Activated CD4-positive, alpha-beta T cell treated with anti-CD3 and anti-CD28 coated beads for 36 hours (primary cell): ENCODE measurements at regions not wholly inside any gene's neighbourhood (a gene's known extent, or its start where the extent isn't known, plus 50 kb on each side); places are given as distances from the start of the nearest gene placed in this dataset.

Source experiments
- ATAC-seq: fragments of 200-7000 bp; cut with Tn5 transposase; one replicate; pipeline ENCODE4 v1.10.0; 2021; ENCODE audit warnings: mild to moderate bottlenecking, moderate library complexity
- CTCF ChIA-PET: fragments of 350-600 bp; sonication (Branson Sonifier 250); formaldehyde crosslinking; loops from one replicate; lab custom pipeline; 2021; ENCODE audit warnings: antibody characterized with exemption; lab: Charles Lee
- POLR2A ChIA-PET: fragments of 350-600 bp; sonication (Branson Sonifier 250); formaldehyde crosslinking; loops from one replicate; lab custom pipeline; 2021; ENCODE audit warnings: antibody characterized with exemption, inconsistent platforms; lab: Charles Lee
- DNase-seq: peaks from one replicate; pipeline ENCODE4 v3.0.0-alpha.2; 2020
- H3K27ac Mint-ChIP-seq: one replicate; pipeline ENCODE4 v1.8.0; 2021; ENCODE audit warnings: mixed read lengths
- H3K27me3 Mint-ChIP-seq: one replicate; pipeline ENCODE4 v1.8.0; 2021; ENCODE audit warnings: mixed read lengths
- H3K36me3 Mint-ChIP-seq: one replicate; pipeline ENCODE4 v1.8.0; 2021; ENCODE audit warnings: low read depth, mixed read lengths
- H3K4me1 Mint-ChIP-seq: one replicate; pipeline ENCODE4 v1.8.0; 2021; ENCODE audit warnings: mixed read lengths
- H3K4me3 Mint-ChIP-seq: one replicate; pipeline ENCODE4 v1.8.0; 2021; ENCODE audit warnings: mild to moderate bottlenecking, moderate library complexity, mixed read lengths
- H3K9me3 Mint-ChIP-seq: one replicate; pipeline ENCODE4 v1.8.0; 2021; ENCODE audit warnings: low read depth, mixed read lengths
- intact Hi-C, 2 experiments: fragments of 100-400 bp; cut with DNase I in 1 of 2; cut with micrococcal nuclease in 1 of 2; formaldehyde crosslinking; loops; one replicate each; pipeline versions ENCODE4 v1.14.2 to v1.15.1; 2022 to 2024; cut with DNase I, micrococcal nuclease

DNA sequence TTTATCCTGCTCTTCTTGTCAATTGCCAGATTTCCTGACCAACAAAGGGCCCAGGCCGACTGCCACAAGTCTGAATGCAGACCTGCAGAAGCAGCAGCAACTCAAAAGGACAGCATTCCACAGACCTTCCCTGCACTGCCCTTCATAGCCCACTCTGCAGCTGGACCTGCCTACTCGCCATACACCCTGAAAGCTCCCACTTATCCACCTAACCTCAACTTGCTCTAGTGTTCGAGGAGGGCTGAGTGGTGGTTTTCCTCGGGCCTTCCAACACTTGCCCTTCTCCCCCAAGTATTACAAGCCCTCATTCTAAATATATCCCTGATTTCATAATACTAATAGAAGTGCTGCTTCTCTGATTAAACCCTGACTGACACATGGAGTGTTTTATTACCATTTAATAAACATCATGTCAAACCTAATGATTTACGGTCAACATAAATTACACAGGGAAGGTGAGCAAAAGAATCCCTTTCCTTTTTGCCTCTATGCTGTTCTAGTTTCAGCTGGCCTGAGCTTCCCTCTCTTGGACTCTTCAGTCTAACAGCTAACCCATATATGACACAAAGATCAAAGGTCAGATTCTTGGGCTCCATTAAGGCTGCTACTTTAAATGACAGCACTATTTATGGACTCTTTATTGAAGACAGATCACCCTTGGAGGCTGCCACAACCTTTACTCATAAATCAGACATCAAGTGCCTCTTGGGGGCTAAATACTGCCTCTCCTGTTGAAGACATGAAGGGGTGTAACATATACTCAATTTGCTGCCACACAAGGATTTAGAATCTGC is 1546.9 kb upstream of the TMEM132C start:
- Mint-ChIP-seq H3K9me3 (peaks cover 17% of the 10 kb centered on the region), H3K27ac (no peak overlapping the region), H3K4me1 (no peaks in the 10 kb centered on the region), H3K36me3 (peaks cover 4% of the 10 kb centered on the region), H3K4me3 (no peak overlapping the region), H3K27me3 (peaks cover 7% of the 10 kb centered on the region)
- ATAC-seq (no peak), DNase-seq (no peak)
- ChIA-PET POLR2A (no interaction called here), CTCF (no interaction called here)
- intact Hi-C loops, result no loop called here

DNA sequence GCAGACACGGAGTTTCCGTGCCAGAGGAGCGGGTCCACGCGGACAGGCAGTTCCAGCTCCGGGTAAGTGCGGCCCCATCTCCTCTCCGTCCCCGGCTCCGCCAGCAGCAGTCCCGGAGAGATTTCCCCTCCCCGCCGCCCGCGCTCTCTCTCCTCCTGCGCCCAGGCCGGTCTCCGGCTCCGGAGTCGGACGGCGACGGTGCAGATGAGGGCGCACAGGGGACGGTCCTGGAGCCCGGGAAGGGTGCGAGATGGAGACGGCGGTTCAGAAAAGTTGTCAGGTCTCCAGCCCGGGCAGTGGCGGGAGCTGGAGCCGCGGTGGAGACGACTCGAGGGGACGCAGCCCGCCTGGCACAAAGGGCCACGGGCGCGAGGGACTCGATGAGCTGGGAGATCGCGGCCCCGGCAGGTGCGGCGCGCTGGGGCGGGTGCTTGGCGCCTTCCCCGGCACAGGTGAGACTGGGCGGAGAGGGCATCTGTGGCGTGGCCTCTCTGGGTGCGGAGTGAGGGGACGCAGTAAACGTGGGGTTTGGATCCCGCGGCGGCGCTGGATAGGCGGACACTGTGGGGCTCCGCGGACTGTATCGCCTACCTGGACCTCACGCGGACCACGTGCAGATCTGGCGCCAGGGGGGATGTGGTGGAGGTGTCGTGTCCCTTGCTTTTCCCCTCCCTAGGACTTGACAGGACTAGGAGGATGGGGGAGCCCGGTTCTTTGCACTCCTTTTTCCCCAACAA is 1540.3 kb upstream of the TMEM132C start:
- intact Hi-C loops, result no loop called here
- H3K36me3 Mint-ChIP-seq, result no peaks in the 10 kb centered on the region
- peaks cover 34% of the 10 kb centered on the region for H3K27me3 Mint-ChIP-seq
- ATAC-seq (no peak), DNase-seq (no peak)
- H3K4me3 Mint-ChIP-seq, result no peak overlapping the region
- no peak overlapping the region for H3K27ac Mint-ChIP-seq
- no peaks in the 10 kb centered on the region for H3K4me1 Mint-ChIP-seq
- CTCF ChIA-PET, result interaction anchor here (0.6 kb wide), 1 partner anchor 243 kb away, joined by 3 read pairs; no protein-coding TSS in a partner anchor
- POLR2A ChIA-PET, result interaction anchor here (0.7 to 0.9 kb wide), 2 partner anchors 14 to 312 kb away, joined by 3 read pairs; no protein-coding TSS in a partner anchor
- H3K9me3 Mint-ChIP-seq, result peaks cover 9% of the 10 kb centered on the region

DNA sequence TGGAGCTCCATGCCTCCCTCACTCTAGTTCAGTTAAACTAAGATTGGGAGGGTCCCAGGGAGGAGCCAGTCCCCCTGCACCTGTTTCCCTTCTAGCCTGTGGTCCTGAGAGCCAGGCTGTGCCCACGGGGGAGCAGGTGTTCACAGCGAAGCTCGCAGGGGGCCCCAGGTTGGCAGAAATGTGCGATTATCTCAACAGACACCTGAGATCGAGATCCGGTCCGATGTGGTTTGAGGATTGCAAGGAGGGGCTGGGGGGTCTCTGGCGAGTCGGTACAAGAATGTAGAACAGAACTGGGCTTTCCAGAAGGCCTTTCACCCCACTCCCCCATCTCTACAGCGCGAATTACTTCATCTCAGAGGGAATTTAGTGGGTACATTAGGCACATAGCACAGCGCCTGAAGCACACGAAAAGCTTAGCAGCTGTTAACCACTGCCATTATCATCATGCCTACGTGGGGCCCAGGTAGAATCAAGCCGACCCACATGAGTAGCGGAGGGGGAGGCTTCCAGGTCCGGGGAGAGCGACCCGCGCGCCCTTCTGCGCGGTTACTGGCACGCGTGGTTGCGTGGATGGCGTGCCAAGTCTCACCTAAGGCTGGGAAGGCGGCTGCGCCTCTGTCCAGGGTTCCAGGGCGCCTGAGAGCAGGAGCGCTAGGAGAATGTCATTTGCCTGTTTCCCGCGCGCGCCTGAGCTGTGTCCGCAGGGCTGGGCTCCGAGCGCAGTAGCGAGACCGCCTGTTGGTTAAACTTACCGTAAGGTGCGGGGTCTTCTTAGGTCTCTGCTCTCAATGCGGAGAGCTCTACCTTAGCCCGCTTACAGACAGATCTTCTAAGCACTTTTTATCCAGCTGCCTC is 1539.5 kb upstream of the TMEM132C start:
- ChIA-PET POLR2A (interaction anchor here (0.9 kb wide), 1 partner anchor 15 kb away, joined by 3 read pairs; no protein-coding TSS in a partner anchor), CTCF (interaction anchor here (0.6 kb wide), 1 partner anchor 244 kb away, joined by 3 read pairs; no protein-coding TSS in a partner anchor)
- no peak for DNase-seq
- no peak overlapping the region for H3K4me3 Mint-ChIP-seq
- H3K36me3 Mint-ChIP-seq, result no peaks in the 10 kb centered on the region
- peaks cover 9% of the 10 kb centered on the region for H3K9me3 Mint-ChIP-seq
- ATAC-seq, result no peak
- H3K4me1 Mint-ChIP-seq, result no peaks in the 10 kb centered on the region
- no peak overlapping the region for H3K27ac Mint-ChIP-seq
- intact Hi-C loops, result no loop called here
- peaks cover 34% of the 10 kb centered on the region for H3K27me3 Mint-ChIP-seq

DNA sequence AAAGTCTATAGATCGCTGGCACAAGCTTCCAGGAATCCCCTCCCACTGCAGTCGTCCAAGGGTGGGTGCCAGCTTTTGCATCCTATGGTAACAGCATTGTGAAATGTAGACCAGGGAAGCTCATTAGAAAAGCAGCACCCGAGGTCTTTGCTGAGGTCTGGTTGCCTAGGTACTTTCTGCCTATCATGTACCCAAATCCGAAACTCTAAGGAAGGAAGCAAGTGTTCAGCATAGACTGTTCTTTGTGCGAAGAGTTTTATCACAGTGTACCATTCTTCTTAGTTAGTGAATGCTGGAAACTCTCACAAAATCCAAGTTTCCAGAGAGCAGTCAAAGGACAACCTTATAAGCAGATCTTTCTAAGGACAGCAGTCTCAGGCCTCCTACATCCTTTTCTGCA is 1532.7 kb upstream of the TMEM132C start:
- H3K36me3 Mint-ChIP-seq, result no peaks in the 10 kb centered on the region
- ChIA-PET POLR2A (no interaction called here), CTCF (interaction anchor here (1.1 kb wide), 1 partner anchor 666 kb away, joined by 4 read pairs; no protein-coding TSS in a partner anchor)
- H3K9me3 Mint-ChIP-seq, result no peaks in the 10 kb centered on the region
- no peak overlapping the region for H3K27ac Mint-ChIP-seq
- peaks cover 2% of the 10 kb centered on the region for H3K27me3 Mint-ChIP-seq
- H3K4me1 Mint-ChIP-seq, result no peaks in the 10 kb centered on the region
- no peak overlapping the region for H3K4me3 Mint-ChIP-seq
- no peak for DNase-seq
- intact Hi-C loops, result no loop called here
- no peak for ATAC-seq

DNA sequence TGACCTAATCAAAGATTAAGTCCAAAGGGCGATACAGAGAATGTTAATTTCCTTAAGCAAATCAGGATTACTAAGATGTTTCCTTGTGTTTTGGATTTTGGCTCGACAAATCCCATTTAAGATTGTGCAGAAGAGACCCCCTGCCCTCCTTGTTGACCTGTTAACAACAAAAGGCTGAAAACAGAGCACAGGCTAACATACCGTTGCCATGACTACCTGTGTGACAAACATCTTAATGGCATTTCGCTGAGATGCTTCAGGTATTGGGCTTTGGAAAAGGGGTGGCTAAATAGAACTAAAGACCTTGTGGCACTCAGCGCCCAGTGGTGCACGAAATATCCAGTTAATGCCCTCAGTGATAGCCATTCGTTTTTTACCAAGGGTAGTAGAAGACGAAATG is 1532.3 kb upstream of the TMEM132C start:
- CTCF ChIA-PET, result no interaction called here
- no peak for ATAC-seq
- Mint-ChIP-seq H3K4me1 (no peaks in the 10 kb centered on the region), H3K4me3 (no peak overlapping the region), H3K36me3 (no peaks in the 10 kb centered on the region), H3K9me3 (no peaks in the 10 kb centered on the region), H3K27ac (no peak overlapping the region), H3K27me3 (peaks cover 1% of the 10 kb centered on the region)
- DNase-seq, result no peak
- intact Hi-C loops, result no loop called here
- POLR2A ChIA-PET, result no interaction called here

DNA sequence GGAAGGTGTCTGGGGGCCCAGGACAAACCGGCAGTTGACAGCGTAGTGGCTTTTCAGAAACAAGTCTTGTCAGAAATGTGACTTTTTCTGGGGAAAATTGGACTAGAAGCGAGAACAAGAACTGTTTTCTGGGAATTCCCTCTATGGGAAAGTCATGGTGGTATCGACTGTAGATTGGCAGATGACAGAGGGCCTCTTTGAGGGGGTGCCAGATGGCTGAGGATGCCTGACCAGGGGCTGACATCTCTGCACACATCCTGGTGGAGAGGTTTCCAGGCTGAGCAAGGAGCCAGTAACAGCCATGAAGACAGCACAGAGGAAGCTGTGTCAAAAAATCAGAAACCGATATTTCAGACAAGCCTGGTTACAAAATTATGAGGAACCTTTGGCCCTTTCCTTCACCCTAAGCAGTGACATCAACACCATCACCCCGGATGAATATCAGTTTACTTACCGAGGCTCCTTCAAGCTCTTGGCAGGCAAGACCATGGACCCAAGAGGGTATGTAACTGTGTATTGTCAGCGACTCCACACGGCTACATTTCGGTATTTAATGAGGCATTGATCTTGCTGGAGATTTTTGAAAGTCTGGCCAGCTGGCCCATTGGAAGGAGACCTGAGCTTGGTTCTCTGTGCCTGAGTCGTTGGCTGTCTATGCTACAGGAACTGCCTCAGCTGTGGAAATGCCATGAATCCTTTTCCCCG is 1525.3 kb upstream of the TMEM132C start:
- peaks cover 3% of the 10 kb centered on the region for H3K36me3 Mint-ChIP-seq
- ChIA-PET POLR2A (no interaction called here), CTCF (no interaction called here)
- H3K27ac Mint-ChIP-seq, result no peak overlapping the region
- DNase-seq (no peak), ATAC-seq (no peak)
- H3K4me1 Mint-ChIP-seq, result no peaks in the 10 kb centered on the region
- H3K4me3 Mint-ChIP-seq, result no peak overlapping the region
- no peaks in the 10 kb centered on the region for H3K9me3 Mint-ChIP-seq
- no peaks in the 10 kb centered on the region for H3K27me3 Mint-ChIP-seq
- intact Hi-C loops, result no loop called here

DNA sequence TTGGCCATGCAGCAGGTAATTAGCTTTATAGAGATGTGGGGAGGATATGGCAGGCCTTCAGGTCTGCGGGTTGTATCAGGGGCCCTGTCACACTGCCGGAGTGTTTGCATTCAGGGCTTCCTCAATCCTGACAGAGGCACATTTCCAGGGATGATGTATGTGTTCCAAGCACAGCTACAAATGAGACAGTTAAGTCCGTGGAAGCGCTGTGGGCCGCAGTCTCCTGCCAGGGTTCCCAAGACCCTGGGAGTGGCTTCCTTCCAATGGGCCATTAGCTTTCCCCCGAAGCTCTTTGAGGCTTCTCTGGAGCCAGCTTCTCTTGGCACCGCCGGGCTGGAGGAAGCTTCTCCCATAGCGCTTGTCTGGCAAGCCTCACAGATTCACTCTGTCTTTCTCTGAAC is 1524.7 kb upstream of the TMEM132C start:
- H3K4me3 Mint-ChIP-seq, result no peak overlapping the region
- H3K4me1 Mint-ChIP-seq, result no peaks in the 10 kb centered on the region
- no peak overlapping the region for H3K27ac Mint-ChIP-seq
- H3K9me3 Mint-ChIP-seq, result no peaks in the 10 kb centered on the region
- no peak for ATAC-seq
- DNase-seq, result no peak
- POLR2A ChIA-PET, result no interaction called here
- CTCF ChIA-PET, result no interaction called here
- no peaks in the 10 kb centered on the region for H3K27me3 Mint-ChIP-seq
- intact Hi-C loops, result no loop called here
- H3K36me3 Mint-ChIP-seq, result peaks cover 3% of the 10 kb centered on the region

DNA sequence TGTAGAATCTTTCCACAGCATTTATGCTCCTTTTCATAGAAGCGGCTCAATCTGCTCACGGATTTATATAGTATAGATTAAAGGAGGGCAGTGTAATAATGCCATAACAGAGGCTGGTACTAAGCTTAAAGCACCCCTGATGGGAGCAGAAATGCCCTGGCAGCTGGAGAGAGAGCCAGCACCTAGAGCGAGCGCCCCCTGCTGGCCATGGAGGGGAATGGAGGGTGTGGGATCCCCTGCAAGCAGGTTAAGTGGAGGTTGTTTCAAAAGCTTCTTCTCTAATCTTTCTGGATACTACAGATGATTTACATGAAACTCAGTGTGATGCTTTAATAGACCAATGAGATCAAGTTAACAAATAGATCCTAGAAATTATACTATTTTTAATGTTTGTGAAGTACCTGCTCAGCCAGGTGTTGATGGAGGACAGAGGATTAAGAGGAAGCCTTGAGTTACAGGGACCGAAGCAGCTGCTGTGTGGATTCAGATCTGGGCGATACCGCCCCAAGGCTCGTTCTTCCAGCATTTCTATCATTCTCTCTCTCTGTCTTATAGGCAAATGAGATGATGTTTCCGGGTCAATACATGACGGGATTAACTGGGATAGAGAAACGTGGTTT is 1519.3 kb upstream of the TMEM132C start:
- Mint-ChIP-seq H3K9me3 (no peaks in the 10 kb centered on the region), H3K36me3 (no peaks in the 10 kb centered on the region), H3K27me3 (peaks cover 2% of the 10 kb centered on the region), H3K4me1 (no peaks in the 10 kb centered on the region), H3K4me3 (no peak overlapping the region), H3K27ac (no peak overlapping the region)
- peak; percentile 71 for ATAC-seq
- intact Hi-C loops, result loop anchor here in 1 of 2 experiments (2.0 to 5.0 kb wide), 2 partner anchors 1215 to 1565 kb away; no protein-coding TSS in a partner anchor
- DNase-seq, result peak; percentile 80
- ChIA-PET CTCF (interaction anchor here (0.5 to 2.7 kb wide), 23 partner anchors 9 to 1416 kb away, joined by 3 to 12 read pairs (median 4); no protein-coding TSS in a partner anchor), POLR2A (no interaction called here)

DNA sequence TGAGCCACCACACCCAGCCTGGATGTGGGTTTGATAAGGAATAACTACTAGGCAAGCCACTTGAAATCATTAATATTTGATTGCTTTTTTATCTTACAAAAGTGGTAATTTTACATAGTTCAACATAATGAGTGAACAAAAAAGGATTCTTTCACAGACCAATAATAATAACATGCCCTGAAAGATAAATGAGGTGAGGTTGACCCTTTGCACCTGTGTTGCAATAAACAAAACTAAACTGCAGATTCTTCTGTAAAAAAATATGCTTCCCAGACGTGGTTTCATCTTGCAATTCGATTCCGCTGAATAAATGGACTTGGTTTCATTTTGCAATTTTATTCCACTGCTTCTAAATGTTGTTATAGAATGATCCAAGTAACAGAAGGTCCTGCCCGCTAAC is 1514.9 kb upstream of the TMEM132C start:
- peaks cover 3% of the 10 kb centered on the region for H3K36me3 Mint-ChIP-seq
- no peak overlapping the region for H3K27ac Mint-ChIP-seq
- CTCF ChIA-PET, result no interaction called here

DNA sequence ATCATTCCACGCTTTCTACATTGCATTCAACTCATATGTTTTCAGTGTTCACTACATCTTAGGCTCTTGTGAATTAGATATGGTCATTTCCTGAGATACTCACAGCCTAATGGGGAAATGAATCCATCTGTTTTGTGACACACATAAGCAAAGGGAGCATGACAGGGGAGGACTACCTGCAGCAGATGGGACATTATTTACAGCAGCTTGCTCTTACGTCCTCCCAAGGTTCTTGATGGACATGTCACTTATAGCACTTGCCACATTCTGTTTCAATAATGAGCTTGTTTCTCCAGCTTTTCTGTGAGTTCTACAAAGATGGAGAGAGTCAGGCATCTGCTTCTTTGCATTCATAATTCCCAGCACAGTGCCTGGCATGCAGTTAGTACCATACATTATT is 1509.6 kb upstream of the TMEM132C start:
- Mint-ChIP-seq H3K9me3 (peaks cover 3% of the 10 kb centered on the region), H3K36me3 (peaks cover 17% of the 10 kb centered on the region)
- CTCF ChIA-PET, result interaction anchor here (0.7 kb wide), 1 partner anchor 9 kb away, joined by 3 read pairs; no protein-coding TSS in a partner anchor

More for the DNA sequence above, 1514.9 kb upstream of the TMEM132C start:
- ATAC-seq (no peak), DNase-seq (no peak)
- POLR2A ChIA-PET, result no interaction called here
- peaks cover 2% of the 10 kb centered on the region for H3K9me3 Mint-ChIP-seq
- H3K4me3 Mint-ChIP-seq, result no peak overlapping the region
- peaks cover 2% of the 10 kb centered on the region for H3K4me1 Mint-ChIP-seq
- intact Hi-C loops, result no loop called here
- peaks cover 4% of the 10 kb centered on the region for H3K27me3 Mint-ChIP-seq

More for the DNA sequence above, 1509.6 kb upstream of the TMEM132C start:
- no peak for ATAC-seq
- POLR2A ChIA-PET, result no interaction called here
- no peak for DNase-seq
- no peak overlapping the region for H3K27ac Mint-ChIP-seq
- peaks cover 2% of the 10 kb centered on the region for H3K27me3 Mint-ChIP-seq
- intact Hi-C loops, result no loop called here
- peaks cover 19% of the 10 kb centered on the region for H3K4me1 Mint-ChIP-seq
- no peak overlapping the region for H3K4me3 Mint-ChIP-seq
